GM18498 (cell line): ENCODE measurements at regions not wholly inside any gene's neighbourhood (a gene's known extent, or its start where the extent isn't known, plus 50 kb on each side); places are given as distances from the start of the nearest gene placed in this dataset.

ENCODE experiments used
- ATAC-seq: cut with Tn5 transposase; IDR thresholded peaks from one replicate; pipeline ENCODE4 v1.9.1; 2021; ENCODE audit warnings: mild to moderate bottlenecking, moderate library complexity; ENCODE audit not compliant: unreplicated experiment

GRCh38 chr14:65278589-65278988, 133.9 kb upstream of the FUT8 start:
- ATAC-seq: no peak

DNA sequence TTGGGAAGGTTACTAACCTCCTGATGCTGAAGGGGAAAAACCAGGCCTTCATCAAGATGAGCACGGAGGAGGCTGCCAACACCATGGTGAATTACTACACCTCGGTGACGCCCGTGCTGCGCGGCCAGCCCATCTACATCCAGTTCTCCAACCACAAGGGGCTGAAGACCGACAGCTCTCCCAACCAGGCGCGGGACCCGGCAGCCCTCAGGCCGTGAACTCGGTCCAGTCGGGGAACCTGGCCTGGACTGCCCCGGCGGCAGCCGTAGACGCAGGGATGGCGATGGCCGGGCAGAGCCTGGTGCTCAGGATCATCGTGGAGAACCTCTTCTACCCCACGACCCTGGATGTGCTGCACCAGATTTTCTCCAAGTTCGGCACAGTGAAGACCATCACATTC, 133.0 kb upstream of the FUT8 start:
- ATAC-seq: no peak

- ATAC-seq: no peak
These were observed 132.6 kb upstream of the FUT8 start for GRCh38 chr14:65279958-65280357.

- no peak for ATAC-seq
These were observed 131.9 kb upstream of the FUT8 start for GRCh38 chr14:65280653-65281052.

DNA sequence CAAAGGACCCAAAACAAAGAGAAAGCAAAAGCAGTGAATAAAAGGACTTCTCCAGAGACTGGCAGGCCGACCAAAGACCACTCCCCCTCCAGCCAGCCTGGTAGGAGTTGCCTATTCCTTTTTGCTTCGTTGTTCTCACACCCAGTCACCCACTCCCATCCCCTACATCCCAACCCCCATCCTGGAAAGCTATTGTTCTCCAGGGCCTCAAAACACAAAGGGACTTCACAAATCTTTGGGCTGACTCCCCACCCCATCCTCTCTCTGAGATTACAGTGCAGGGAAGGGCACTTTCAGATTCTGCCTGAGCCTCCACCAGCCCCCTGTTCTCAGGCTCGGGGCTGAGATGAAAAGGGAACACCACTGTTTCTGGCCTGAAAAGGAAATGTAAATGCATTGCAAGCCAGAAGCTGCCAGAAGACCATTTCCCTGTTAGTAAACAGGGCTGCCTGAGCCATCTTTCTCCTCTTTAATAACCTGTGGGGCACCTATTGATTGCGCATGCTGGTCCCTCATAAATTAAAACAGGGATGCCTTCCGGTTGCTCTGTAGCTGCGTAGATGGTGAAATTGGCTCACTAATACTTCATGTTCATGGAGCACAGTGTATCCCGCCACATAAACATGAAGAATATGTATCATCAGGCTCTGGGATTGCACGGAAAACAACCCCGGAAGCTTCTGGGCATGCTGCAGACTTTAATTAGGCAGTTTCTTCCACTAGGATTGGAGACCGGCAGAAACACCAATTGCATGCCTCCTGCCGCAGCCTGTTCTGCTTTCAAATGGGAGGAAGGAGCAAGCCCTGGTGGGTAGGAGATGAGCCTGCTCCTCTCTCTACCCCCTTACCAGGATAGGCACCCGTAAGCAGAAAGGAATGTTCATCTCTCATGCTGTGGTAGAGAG, 130.3 kb upstream of the FUT8 start:
- peak; percentile 40 for ATAC-seq

DNA sequence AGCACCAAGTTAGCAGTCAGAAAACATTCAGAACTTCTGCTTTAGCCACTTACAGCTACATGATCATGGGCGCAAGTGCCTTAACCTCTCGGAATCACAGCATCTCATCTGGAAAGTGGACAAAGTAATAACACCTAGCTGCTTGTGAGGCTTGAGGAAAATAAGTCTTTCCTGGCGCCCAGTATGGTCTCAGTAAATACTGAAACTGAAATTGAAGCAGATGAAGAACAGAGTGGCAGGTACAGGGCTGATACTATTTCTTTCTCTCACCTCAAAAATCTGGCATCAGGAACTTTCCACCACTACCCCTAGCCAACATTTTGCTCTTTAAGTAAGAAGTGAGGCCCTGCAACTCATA, 129.7 kb upstream of the FUT8 start:
- no peak for ATAC-seq

- no peak for ATAC-seq
These were observed 126.1 kb upstream of the FUT8 start for GRCh38 chr14:65286443-65286842.

DNA sequence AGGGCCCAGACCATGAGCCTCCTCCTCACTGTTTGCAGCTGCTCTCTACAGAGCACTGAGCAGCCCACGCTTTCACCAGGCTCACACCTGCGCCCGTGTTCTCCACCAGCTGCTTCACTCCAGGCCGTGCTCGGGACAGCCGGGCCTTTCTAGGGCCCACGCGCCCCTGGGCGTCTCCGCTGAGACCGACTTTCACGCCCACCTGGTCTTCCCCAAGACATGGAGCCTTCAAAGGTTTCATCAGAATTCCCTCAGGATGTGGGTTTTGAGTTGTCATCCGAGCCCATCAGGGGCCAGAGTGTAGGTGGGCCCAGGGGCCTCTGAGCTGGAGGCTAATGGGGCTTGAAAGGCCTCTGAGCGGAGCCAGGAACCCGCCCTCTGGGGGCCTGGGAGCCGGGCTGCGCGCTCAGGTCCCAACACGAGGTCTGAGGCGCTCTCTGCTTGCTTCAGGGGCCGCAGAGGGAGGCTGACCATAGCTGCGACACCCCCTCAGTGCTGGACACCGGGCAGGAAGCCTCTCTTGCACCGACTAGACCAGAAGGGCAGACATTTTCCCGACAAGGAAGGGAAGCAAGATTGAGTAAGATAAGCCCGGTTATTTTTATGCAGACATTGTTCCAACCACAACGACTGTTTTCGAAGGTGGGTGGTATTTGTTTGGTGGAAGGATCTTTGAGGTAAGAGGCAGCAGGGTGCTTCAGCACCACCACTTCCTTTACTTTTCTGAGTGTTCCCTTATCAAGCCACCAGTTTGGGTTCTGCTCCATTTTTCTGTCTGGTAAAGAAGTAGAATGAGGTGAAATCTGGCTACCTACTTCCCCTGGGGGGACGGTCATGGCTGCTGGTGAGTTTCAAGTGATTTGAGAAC, 125.0 kb upstream of the FUT8 start:
- peak; percentile 65 for ATAC-seq

GRCh38 chr14:65290830-65291229, 121.7 kb upstream of the FUT8 start:
- ATAC-seq: no peak

DNA sequence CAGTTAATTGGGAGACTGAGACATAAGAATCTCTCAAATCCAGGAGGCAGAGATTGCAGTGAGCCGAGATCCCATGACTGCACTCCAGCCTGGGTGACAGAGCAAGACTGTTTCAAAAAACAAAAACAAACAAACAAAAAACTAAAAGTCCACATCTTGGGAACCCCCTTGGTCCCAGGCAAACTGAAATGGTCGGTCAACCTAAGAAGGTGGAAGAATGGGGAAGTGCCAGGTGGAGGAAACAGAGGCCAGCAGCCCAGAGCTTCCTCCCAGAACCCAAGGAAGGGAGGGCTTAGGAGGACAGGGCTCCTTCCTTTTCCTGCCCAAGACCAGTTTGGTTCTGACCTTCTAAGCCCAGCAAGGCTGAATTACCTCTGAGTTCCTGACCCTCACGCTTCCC, 121.0 kb upstream of the FUT8 start:
- no peak for ATAC-seq

GRCh38 chr14:65294816-65295215, 117.7 kb upstream of the FUT8 start:
- ATAC-seq: no peak

GRCh38 chr14:65296402-65296801, 116.1 kb upstream of the FUT8 start:
- ATAC-seq: no peak

- ATAC-seq: no peak
These were observed 115.7 kb upstream of the FUT8 start for GRCh38 chr14:65296876-65297275.

DNA sequence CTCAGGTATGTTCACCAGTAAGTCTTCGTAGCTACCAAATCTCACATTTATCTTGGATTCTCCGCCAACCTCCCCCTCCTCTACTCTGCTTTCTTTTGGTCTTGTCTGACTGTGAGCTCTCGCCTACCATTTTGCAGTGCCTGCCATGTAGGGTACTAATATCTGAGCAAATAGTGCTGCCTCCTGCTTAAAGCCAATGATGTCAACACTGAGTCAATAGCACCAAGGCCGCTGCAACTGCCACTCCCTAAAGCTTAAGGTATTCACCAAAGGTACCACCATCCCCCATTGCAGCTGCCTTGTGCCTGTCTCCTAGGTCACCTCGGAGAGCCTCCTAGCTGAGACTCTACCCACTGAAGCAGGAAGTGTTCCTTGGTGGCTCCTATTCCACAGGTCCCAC, 114.8 kb upstream of the FUT8 start:
- no peak for ATAC-seq

DNA sequence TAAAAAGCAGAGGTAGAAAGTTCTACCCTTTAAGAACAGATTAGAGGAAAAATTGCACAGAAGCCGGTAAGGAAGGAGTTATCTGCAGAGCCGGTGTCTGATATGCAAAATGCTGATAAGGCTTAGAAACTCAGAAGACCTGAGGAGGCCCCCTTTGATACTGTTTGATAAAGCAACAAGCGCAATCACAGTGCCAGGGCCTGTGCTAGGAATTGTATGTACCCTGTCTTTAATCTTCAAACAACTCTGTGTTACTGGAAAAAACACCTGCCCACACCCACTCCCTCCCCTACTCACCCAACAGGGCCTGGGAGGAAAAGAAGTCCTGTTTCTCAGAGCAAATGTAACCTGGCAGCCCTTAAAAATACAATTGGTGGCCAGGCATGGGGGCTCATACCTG, 112.7 kb upstream of the FUT8 start:
- ATAC-seq: no peak

DNA sequence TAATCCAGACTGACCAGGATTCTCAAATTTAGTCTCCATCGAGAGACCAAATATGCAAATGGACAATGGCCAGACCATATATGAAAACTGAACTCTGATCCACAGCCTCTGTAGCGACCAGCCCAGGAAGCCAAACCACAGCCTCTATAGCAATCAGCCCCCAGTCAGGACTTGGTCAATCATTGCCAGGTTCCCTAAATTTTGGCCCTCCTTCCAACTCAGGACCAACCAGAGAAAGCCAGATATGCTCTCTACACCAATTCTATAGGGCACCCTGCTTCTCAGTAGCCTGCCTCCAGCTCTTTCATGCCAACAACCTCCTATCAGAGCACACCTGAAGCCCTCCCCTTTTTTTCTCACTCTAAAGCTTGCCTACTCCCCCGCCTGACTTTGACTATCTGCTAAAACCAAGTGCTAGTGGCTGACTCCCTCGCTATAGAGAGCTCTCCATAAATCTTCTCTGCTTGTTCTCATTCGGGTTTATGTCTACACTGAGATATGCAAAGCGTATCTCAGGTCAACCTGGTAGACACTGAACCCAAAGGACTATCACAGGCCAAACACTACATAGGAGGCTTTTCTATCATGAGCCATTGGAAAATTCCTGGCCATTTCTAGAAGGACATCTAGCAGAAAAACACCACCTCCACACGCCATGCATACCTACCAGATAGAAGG, 110.5 kb upstream of the FUT8 start:
- ATAC-seq: peak; percentile 55

DNA sequence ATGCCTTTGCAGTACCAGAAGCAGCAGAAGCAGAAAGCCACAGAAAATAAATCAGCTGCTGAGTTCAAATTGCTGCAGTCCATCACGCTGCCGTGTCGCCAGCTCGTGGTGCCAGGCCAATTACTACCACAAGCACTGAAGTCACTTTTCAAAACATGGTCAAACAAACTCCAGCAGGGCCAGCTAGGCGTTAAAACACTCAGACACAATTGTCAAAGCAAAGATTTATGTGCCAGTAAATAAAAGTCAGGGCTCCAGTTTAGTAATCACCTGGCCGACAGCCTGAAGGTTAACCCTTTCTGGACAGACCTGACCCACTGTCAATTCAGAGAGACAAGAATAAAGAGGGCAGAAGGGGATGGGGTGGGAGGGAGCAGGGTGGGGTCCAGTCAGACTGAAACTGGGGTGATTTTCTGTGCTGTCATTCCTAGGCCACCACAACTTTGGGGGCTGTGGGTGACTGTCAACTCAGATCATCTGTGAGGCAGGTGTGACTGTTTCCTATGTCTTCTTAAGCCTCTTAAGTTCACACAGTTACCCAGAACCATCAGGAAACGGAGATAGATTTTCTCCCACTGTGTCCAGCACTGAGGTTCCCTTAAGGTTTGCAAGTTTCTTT, 109.8 kb upstream of the FUT8 start:
- ATAC-seq: peak; percentile 51

DNA sequence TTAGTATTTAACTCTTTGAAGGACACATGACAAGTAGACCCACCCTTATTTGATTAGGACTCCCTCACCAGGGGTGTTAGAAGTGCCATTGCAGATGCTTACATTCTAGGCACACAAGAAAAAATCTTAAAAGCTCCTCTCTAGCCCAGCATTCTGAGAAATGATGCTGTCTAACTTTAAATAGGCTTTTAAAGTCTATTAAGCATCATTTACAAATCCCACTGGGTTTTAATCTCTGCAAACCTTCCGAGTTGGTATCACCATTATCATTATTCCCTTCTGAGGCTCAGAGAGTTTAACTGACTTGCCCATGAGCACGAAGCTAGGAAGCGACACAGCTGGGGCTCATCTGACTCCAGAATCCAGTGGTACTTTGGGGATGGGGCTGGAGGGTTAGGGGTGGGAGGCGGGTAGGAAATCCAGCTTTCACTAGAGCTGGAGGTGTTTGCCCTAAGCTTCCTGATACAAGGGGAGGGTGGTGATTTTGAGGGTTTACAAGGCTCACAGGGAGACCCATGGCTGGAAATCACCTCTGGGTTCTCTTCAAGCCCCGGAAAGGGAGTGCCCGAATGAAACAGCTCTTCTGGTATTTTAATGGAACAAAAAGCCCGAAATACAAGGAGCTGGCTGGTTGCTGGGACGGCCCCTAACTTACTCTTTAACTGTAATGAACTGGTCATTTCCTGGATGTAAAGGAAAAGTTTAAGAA, 109.2 kb upstream of the FUT8 start:
- ATAC-seq: no peak

DNA sequence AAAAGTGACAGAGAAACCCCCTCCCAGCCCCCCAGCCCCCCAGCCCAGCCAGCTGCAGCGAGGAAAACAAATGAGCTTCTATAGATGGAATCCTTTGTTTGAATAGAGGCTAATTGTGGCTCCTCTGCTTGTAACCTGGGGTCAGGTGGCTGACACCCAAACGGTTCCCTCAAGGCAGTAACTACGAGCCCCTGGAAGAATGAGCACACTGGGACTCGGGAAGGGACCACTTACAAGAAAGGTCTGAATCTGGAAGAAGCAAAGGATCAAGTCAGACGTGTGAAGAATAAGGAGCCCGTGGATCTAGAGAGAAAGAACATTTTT, 108.7 kb upstream of the FUT8 start:
- no peak for ATAC-seq

DNA sequence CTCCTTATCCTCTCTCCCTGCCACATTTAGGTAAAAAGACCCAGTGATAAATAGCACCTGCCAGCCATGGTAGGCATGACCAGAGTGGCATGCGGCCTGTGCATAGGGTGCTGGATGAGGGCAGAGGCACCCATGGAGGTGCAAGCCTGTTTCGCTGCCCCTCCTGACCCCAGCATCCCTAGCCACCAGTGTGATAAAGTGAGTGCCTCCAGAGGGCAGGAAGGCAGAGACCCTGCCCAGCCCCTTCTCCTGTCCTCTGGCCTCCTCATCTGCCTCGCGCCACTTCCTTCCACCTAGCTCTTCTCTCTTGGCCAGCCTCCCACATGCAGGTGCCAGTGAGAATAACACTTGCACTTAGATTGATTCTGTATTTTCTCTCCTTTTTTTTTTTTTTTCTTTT, 108.3 kb upstream of the FUT8 start:
- no peak for ATAC-seq

GRCh38 chr14:65304963-65305362, 107.6 kb upstream of the FUT8 start:
- ATAC-seq: no peak
